Astrocyte of the cerebellum (primary cell): ENCODE measurements at regions not wholly inside any gene's neighbourhood (a gene's known extent, or its start where the extent isn't known, plus 50 kb on each side); places are given as distances from the start of the nearest gene placed in this dataset.

Experiments used
- DNase-seq: peaks from one replicate; pipeline ENCODE4 v3.0.0-alpha.2; 2011; ENCODE audit warnings: low read depth
- H3K4me3 ChIP-seq: 2 replicates; pipeline ENCODE4 v1.5.1; 2011; ENCODE audit warnings: mild to moderate bottlenecking, low read depth, low read length, moderate library complexity
- in situ Hi-C: cut with HindIII; loops from 2 replicates; pipeline ENCODE4 v1.10.0; 2017; ENCODE audit warnings: low sequenced_read_pairs
- TF ChIP-seq, protein P1 (sequence below): IDR thresholded peaks from 2 replicates; pipeline ENCODE4 v1.5.1; 2012; ENCODE audit warnings: low read length, low read depth, moderate library complexity, mild to moderate bottlenecking; ENCODE audit errors: missing control alignments

DNA sequence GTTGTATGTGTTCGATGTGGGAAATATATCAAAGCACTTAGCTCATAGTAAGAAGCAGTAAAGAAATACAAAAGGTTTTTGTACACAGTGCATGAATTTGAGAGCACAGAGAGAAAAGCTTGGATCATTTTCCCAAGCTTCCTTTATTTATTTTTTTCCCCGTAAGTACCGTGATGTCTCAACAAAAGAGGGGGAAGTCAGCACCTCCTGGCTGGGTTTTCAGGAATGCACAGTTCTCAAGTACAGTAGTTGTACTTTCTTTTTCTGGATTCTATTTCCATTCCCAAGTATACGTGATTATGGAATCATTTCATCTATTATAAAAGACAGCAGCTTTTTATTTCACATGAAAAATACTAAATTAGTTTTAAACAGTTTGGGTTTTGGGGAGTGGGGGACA is 171.5 kb upstream of the EDNRA start:
- TF ChIP-seq, protein P1, sequence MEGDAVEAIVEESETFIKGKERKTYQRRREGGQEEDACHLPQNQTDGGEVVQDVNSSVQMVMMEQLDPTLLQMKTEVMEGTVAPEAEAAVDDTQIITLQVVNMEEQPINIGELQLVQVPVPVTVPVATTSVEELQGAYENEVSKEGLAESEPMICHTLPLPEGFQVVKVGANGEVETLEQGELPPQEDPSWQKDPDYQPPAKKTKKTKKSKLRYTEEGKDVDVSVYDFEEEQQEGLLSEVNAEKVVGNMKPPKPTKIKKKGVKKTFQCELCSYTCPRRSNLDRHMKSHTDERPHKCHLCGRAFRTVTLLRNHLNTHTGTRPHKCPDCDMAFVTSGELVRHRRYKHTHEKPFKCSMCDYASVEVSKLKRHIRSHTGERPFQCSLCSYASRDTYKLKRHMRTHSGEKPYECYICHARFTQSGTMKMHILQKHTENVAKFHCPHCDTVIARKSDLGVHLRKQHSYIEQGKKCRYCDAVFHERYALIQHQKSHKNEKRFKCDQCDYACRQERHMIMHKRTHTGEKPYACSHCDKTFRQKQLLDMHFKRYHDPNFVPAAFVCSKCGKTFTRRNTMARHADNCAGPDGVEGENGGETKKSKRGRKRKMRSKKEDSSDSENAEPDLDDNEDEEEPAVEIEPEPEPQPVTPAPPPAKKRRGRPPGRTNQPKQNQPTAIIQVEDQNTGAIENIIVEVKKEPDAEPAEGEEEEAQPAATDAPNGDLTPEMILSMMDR: no peak
- DNase-seq: peak; percentile 22
- in situ Hi-C loops: no loop called here
- no peak overlapping the region for H3K4me3 ChIP-seq

DNA sequence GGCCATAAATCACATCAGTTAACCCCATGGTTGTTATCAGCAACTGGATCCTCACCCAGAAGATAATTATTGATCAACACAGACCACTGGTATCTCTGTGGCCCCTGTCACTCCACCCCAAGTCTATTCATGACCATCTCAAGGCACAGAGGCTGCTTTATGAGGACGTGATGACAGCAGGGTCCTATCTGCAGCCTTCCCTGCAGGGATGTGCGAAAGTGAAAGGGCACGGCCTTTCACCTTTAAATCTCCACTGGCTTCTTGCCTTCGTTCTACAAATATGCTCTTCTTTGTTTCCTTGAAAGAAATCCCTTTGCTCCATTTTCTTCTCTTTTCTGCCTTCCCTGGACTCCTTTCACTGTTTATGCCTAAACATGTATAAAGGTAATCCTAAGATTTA is 170.6 kb upstream of the EDNRA start:
- H3K4me3 ChIP-seq: no peak overlapping the region

DNA sequence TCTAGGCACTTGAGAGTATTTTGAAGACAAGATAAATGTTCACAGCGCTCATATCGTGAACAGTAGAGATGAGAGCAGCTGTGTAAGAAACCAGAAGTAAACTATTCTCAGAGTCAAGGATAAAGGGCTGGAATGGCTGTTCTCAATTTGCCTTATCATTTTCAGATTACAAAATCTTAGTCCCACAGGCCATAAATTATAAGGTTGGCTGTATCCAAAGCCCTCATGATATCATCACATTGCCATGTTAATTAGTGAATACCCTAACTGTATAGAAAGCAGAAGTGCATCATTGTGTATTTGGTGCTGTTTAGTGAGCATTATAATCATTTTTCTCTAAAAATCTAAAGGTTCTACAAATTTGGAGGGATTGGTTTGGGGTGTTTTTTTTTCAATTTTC is 168.9 kb upstream of the EDNRA start:
- DNase-seq: no peak
- in situ Hi-C loops: no loop called here
- no peak overlapping the region for H3K4me3 ChIP-seq
- TF ChIP-seq, protein P1: no peak

More for the DNA sequence above, 170.6 kb upstream of the EDNRA start:
- DNase-seq: no peak
- in situ Hi-C loops: no loop called here
- TF ChIP-seq, protein P1: no peak

DNA sequence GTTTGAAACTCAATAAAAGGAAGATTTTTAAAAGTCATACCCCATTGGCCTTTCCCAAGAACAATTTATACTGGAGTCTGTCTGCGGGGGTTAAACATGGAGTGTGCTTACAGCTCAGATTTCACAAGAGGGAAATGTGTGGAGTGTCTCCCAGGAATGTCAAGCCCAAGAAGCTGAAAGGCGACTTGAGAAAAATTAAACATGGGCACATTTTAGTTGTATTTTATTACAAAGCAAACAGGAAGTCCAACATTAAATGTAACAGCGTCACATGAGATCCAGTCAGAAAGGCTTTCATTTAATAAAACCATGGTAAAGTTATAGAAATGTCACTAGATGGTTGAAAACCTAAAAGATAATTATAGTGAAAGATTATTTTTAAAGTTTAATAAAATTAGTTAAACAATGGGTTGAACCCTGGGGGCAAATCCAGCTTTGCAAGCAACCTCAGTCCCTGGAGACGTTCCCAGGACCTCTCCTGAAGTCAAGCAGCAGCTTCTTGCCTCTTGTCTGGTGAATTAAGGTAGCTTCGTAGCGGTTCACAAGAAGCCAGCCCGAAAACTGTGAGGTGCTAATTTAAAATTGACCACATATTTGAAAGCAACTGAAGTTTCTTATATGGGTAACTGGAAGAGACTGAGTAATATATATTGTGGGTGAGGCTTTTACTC is 168.4 kb upstream of the EDNRA start:
- TF ChIP-seq, protein P1: no peak
- in situ Hi-C loops: no loop called here
- DNase-seq: no peak
- H3K4me3 ChIP-seq: no peak overlapping the region

DNA sequence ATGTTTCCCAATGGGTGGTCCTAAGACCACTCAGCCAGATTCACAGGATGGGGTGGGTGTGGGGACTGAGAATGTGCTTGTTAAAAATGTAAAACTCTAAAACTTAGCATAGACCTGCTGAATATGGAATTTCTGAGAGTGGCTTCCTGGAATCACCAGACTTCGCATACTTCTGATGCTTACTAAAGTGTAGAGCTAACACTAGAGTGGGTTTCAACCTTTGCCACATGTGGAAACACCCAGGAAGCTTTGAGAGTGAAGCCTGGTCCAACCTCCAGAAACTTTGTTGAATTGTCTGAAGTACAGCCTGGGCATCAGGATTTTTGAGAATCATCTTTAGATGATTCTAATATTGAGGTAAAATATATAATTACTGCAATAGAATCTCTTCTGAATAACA is 167.8 kb upstream of the EDNRA start:
- TF ChIP-seq, protein P1: no peak
- in situ Hi-C loops: no loop called here
- H3K4me3 ChIP-seq: no peak overlapping the region
- DNase-seq: no peak

DNA sequence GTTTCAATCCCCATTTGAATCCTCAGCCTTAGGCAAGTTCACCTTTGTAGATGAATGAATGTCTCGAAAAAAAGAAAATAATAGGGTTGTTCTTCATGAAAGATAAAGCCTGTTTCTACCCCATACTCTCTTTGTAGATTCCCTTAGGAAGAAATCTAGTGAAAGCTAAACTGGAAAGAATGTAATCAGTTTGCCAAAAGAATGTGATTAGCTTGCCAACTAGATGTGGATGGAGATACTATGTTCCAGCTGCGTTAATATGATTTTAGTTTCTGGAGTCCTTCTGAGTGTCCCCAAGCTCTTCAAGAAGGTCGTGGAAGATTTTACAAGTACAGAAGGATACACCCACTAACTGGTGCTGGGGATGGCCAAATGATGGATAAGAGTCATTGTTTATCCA is 162.3 kb upstream of the EDNRA start:
- H3K4me3 ChIP-seq: no peak overlapping the region
- TF ChIP-seq, protein P1: no peak
- in situ Hi-C loops: no loop called here
- DNase-seq: no peak
